NCI-H2107 (cell line): ENCODE measurements at regions not wholly inside any gene's neighbourhood (a gene's known extent, or its start where the extent isn't known, plus 50 kb on each side); places are given as distances from the start of the nearest gene placed in this dataset.

Experiments used
- DNase-seq: peaks from one replicate; lab custom pipeline; 2025; lab: John Stamatoyannopoulos, UW

- DNase-seq = no peak
Observed at GRCh38 chr2:217525076-217525475, 477.7 kb downstream of the TNS1 start.

GRCh38 chr2:217523286-217523685, 479.5 kb downstream of the TNS1 start:
- DNase-seq = no peak

GRCh38 chr2:217521820-217522219, 481.0 kb downstream of the TNS1 start:
- DNase-seq = no peak

- DNase-seq = no peak
Observed at GRCh38 chr2:217520356-217521010, 482.3 kb downstream of the TNS1 start.

- no peak for DNase-seq
Observed at GRCh38 chr2:217517402-217517801, 485.4 kb downstream of the TNS1 start.

GRCh38 chr2:217515615-217516309, 487.0 kb downstream of the TNS1 start:
- no peak for DNase-seq

GRCh38 chr2:217513258-217513657, 489.5 kb downstream of the TNS1 start:
- DNase-seq = no peak

- no peak for DNase-seq
Observed at GRCh38 chr2:217512728-217513127, 490.1 kb downstream of the TNS1 start.

- DNase-seq = no peak
Observed at GRCh38 chr2:217512259-217512658, 490.5 kb downstream of the TNS1 start.

GRCh38 chr2:217511850-217512249, 490.9 kb downstream of the TNS1 start:
- DNase-seq = no peak

GRCh38 chr2:217510771-217511291, 492.0 kb downstream of the TNS1 start:
- peak; percentile 57 for DNase-seq

GRCh38 chr2:217505303-217505702, 497.5 kb downstream of the TNS1 start:
- DNase-seq = no peak

- no peak for DNase-seq
Observed at GRCh38 chr2:217501887-217502286, 500.9 kb downstream of the TNS1 start.

- no peak for DNase-seq
Observed at GRCh38 chr2:217497843-217498377, 504.9 kb downstream of the TNS1 start.

GRCh38 chr2:217494557-217494956, 508.2 kb downstream of the TNS1 start:
- no peak for DNase-seq

- no peak for DNase-seq
Observed at GRCh38 chr2:217491271-217491670, 511.5 kb downstream of the TNS1 start.

GRCh38 chr2:217489145-217489960, 513.4 kb downstream of the TNS1 start:
- DNase-seq = no peak

GRCh38 chr2:217484046-217484445, 518.7 kb downstream of the TNS1 start:
- DNase-seq = no peak

GRCh38 chr2:217482056-217482710, 520.6 kb downstream of the TNS1 start:
- no peak for DNase-seq

GRCh38 chr2:217481577-217481976, 521.2 kb downstream of the TNS1 start:
- DNase-seq = no peak

GRCh38 chr2:217479566-217479965, 523.2 kb downstream of the TNS1 start:
- no peak for DNase-seq
